GM19468 (cell line): ENCODE measurements at regions not wholly inside any gene's neighbourhood (a gene's known extent, or its start where the extent isn't known, plus 50 kb on each side); places are given as distances from the start of the nearest gene placed in this dataset.

Source experiments
- ATAC-seq: cut with Tn5 transposase; IDR thresholded peaks from one replicate; pipeline ENCODE4 v1.9.1; 2021; ENCODE audit warnings: mild to moderate bottlenecking, moderate library complexity, moderate number of reproducible peaks; ENCODE audit not compliant: unreplicated experiment; ENCODE audit errors: extremely low read depth

- ATAC-seq = no peak
These were observed 147.5 kb upstream of the TSHZ2 start for GRCh38 chr20:52824494-52825216.

- no peak for ATAC-seq
These were observed 148.9 kb upstream of the TSHZ2 start for GRCh38 chr20:52823303-52823702.

- ATAC-seq = no peak
These were observed 151.4 kb upstream of the TSHZ2 start for GRCh38 chr20:52820641-52821292.

DNA sequence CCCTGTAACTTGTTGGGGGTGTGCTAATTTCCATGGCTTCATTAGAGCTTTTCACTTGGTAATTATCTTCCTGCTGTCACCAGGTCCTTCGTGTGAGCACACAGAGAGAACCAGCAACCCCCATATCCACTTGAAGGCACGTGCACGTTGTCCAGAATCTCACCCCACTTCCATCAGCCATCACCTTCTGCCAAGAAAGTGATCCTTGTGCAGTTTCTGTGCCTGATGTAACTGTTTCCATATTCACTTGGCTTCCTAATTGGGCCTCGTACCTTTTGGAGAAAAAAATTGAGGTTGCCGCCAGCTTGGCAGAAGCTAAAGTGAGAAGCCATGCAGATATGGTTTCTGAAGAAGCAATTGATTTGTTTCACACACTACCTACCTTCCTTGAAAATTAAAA, 153.7 kb upstream of the TSHZ2 start:
- ATAC-seq = no peak

GRCh38 chr20:52817981-52818380, 154.2 kb upstream of the TSHZ2 start:
- no peak for ATAC-seq

- no peak for ATAC-seq
These were observed 154.6 kb upstream of the TSHZ2 start for GRCh38 chr20:52817511-52817910.

GRCh38 chr20:52814371-52814770, 157.8 kb upstream of the TSHZ2 start:
- ATAC-seq = no peak

GRCh38 chr20:52812231-52812847, 159.8 kb upstream of the TSHZ2 start:
- no peak for ATAC-seq

GRCh38 chr20:52809003-52809402, 163.2 kb upstream of the TSHZ2 start:
- ATAC-seq = no peak

GRCh38 chr20:52806918-52807317, 165.2 kb upstream of the TSHZ2 start:
- no peak for ATAC-seq

DNA sequence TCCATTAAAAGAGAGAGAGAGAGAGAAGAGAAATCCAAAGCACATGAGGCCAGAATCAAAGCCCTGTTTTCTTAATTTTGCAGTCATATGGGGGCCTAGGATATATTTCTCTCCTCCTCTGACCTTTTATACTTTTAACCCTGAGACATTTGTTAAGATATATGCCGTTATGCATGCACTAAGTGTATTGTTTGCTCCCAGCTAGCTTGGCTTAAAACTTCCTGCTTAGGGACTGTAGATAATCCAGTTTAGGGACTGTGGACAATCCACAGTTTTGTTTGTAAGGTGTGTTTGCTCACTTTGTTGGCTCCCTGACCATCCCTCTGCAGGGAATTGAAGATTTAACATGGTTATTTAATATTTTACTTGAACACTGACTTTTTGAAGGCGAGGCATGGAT, 166.3 kb upstream of the TSHZ2 start:
- ATAC-seq = no peak

DNA sequence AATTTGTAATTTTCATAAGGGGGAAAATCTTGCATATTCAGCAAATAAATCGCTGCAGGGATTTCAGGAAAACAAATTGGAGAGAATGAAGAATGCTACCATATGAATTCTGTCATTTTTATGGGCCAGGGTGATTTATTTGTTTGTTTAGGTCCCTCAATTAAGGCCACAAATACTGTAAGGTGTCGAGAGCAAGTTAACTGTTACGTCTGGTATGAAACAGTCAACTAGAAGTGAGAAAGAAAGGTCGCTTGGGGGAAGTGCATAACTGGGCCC, 166.9 kb upstream of the TSHZ2 start:
- ATAC-seq = no peak

GRCh38 chr20:52804497-52805295, 167.5 kb upstream of the TSHZ2 start:
- ATAC-seq = no peak

DNA sequence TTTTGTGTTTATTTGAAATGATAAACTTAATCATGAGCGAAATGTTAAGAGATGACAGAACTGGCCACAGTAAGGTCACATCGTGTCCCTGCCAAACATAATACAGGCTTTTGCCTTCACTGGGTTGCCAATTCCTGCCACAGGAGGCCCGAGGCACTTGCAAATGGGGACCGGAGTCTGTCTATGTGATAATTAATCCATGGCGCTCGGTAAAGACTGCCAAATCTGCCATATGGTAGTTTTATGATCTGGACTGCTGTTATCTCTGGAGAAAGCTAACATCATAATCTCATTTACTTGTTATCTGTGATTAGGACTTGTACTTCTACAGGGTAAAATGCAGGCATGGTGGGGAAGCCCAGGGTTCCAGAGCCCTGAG, 170.5 kb upstream of the TSHZ2 start:
- no peak for ATAC-seq

- ATAC-seq = no peak
These were observed 171.2 kb upstream of the TSHZ2 start for GRCh38 chr20:52800734-52801627.

GRCh38 chr20:52799130-52799529, 173.0 kb upstream of the TSHZ2 start:
- ATAC-seq = no peak

- ATAC-seq = no peak
These were observed 174.0 kb upstream of the TSHZ2 start for GRCh38 chr20:52798124-52798523.

DNA sequence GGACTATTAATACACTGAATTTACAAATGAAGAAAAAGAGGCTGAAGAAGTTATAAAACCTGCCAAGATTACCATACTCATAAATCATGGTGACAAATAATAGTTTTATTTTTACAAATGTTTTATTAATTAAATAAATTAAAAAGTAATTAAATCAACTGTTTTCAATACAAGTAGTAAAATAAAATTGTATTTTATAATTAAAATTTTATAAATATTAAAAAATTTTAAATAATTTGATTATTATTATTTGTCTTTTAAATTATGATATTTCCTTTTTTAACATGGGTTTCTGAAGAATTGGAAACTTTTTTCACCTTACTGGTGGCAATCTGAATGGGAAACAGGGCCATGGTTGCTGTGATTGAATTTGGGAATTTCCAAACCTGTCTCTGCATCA, 177.3 kb upstream of the TSHZ2 start:
- ATAC-seq = no peak

DNA sequence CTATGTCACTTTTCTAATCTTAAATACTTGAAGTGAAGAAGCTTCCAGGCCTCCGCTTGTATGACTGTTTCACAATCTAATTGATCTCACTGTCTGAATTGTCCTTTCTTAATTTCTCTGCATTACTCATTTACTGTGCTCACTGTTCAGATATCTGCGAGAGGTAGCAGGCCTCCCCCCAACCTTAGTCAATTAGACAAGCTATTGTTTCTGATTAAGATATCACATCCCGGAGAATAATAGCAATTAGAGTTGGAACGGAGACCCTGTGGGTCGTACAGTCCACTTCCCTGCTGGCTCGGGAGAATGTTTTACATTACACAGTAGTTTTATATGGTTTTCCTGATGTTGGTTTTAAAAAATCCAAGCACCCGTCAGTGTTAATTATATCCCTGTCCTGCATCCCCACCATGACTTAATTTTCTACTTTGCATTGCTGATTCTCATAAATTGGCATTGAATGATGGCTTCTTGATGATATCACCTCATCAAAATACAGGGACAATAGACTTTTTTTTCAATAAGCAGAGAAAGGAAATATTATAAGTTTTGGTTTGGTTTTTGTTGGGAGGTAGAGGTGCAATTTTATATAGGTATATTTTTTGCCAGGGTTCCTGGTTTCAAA, 178.7 kb upstream of the TSHZ2 start:
- ATAC-seq = no peak

GRCh38 chr20:52791091-52791490, 181.1 kb upstream of the TSHZ2 start:
- ATAC-seq = no peak
